Prostate gland (tissue), 2 donors: ENCODE measurements at regions not wholly inside any gene's neighbourhood (a gene's known extent, or its start where the extent isn't known, plus 50 kb on each side); places are given as distances from the start of the nearest gene placed in this dataset.
"Not testable (repeated sequence)": the region's sequence is repeated elsewhere in the genome, so short reads cannot be mapped to it uniquely, and the experiment has no call there.

Source experiments
- DNase-seq: peaks from one replicate; pipeline ENCODE4 v3.0.0-alpha.2; 2019; ENCODE audit warnings: low spot score
- H3K27ac ChIP-seq, 2 donors: fragments of 200-600 bp; sonication (generic); 2 replicates each; pipeline ENCODE4 v1.5.1; 2017 to 2019
- H3K27me3 ChIP-seq: fragments of 200-600 bp; sonication (generic); replicated peaks from 2 replicates; pipeline ENCODE4 v1.5.1; 2019; ENCODE audit not compliant: insufficient read depth
- H3K36me3 ChIP-seq, 2 donors: fragments of 200-600 bp; sonication (generic); 1 replicate in 1 of 2; 2 replicates in 1 of 2; pipeline versions ENCODE4 v1.5.1 to v1.8.1; 2017 to 2019
- H3K4me1 ChIP-seq: fragments of 200-600 bp; sonication (generic); replicated peaks from 2 replicates; pipeline ENCODE4 v1.5.1; 2019
- H3K4me3 ChIP-seq, 2 donors: fragments of 200-600 bp; sonication (generic); 2 replicates each; pipeline ENCODE4 v1.5.1; 2017 to 2019
- H3K9me3 ChIP-seq: fragments of 200-600 bp; sonication (generic); 2 replicates; pipeline ENCODE4 v1.5.1; 2017
- CTCF ChIP-seq, 4 experiments: fragments of 200-600 bp in 2 of 4; fragments of 450-650 bp in 2 of 4; sonication (generic) in 2 of 4; IDR thresholded peaks; 1 replicate in 3 of 4; 2 replicates in 1 of 4; pipeline ENCODE4 v1.5.1; 2016 to 2019; ENCODE audit warnings: antibody characterized with exemption in 4 of 4, mild to moderate bottlenecking in 2 of 4, moderate library complexity in 2 of 4
- POLR2A ChIP-seq: fragments of 450-650 bp; IDR thresholded peaks from one replicate; pipeline ENCODE4 v1.6.1; 2016; ENCODE audit warnings: antibody characterized with exemption, mild to moderate bottlenecking
- POLR2AphosphoS5 ChIP-seq: sonication (generic); formaldehyde crosslinking; IDR thresholded peaks from one replicate; pipeline ENCODE4 v1.6.1; 2017; ENCODE audit warnings: antibody characterized with exemption
- WGBS: methylation state at CpG from one replicate; pipeline ENCODE4 v1.1.5; 2018; 5-methylcytosine and 5-hydroxymethylcytosine counted together
- intact Hi-C: fragments of 100-400 bp; cut with DNase I; formaldehyde crosslinking; loops from one replicate; pipeline ENCODE4 v1.14.2; 2022

- no peaks in the 10 kb centered on the region for H3K9me3 ChIP-seq
- no peaks in the 10 kb centered on the region for H3K36me3 ChIP-seq
- no peak for TF ChIP-seq POLR2A
- intact Hi-C loops: no loop called here
- WGBS: 8% methylated on average over 27 of the region's 30 CpGs
- H3K4me1 ChIP-seq: no peaks in the 10 kb centered on the region
- no peak for DNase-seq
- peak overlapping the region; percentile 21 to 47 for H3K4me3 ChIP-seq
- H3K27me3 ChIP-seq: no peaks in the 10 kb centered on the region
- peak overlapping the region; percentile 67 to 78 for H3K27ac ChIP-seq
These were observed 71.2 kb downstream of the C9orf50 start for GRCh38 chr9:129549684-129550083.

- no peaks in the 10 kb centered on the region for H3K27me3 ChIP-seq
- intact Hi-C loops: no loop called here
- WGBS: 79% methylated on average over 7 of the region's 7 CpGs
- TF ChIP-seq POLR2AphosphoS5 (no peak), CTCF (IDR thresholded peaks at IDR 0.05) (no peak), POLR2A (no peak)
- H3K4me1 ChIP-seq: no peaks in the 10 kb centered on the region
- H3K27ac ChIP-seq: peak overlapping the region; percentile 67 to 78
- H3K4me3 ChIP-seq: no peak overlapping the region
- DNase-seq: no peak
- H3K9me3 ChIP-seq: no peaks in the 10 kb centered on the region
- no peaks in the 10 kb centered on the region for H3K36me3 ChIP-seq
These were observed 71.8 kb downstream of the C9orf50 start for GRCh38 chr9:129549139-129549538.

- no peak for TF ChIP-seq CTCF (IDR thresholded peaks at IDR 0.05)
- peak overlapping the region; percentile 67 to 78 for H3K27ac ChIP-seq
These were observed 72.2 kb downstream of the C9orf50 start for GRCh38 chr9:129548571-129549135.

DNA sequence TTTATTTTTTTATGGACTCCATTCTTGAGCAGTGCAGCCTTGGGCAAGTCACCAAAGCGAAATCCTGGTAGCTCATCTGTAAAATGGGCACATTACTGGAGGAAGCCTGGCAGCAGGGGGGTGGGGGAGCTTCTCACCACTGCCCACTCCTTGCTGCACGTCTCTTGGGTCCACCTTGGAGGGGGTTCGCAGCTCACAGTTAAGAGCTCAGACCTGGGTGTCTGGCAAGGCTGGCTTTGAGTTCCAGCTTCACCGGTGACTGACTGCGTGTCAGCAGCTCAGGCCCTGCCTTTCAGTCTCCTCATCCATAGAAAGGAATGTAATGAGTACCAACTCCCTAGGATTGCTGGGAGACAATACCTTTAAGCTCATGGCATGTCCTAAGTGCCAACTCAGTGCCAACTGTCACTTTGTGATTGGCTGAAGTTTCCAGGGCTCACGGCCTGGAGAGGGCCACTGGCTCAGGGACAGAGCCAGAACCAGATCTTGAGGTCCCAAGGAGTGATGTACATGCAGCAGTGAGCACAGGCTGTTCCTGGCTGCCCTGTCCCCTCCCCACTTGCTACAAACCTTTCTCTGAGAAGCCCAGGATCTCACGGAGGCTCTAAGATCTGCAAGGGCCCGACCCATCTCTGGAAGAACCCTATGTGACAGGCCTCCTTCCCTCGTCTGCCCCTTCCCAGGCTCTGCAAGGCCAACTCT lies 72.9 kb downstream of the C9orf50 start:
- no peak for DNase-seq
- Histone ChIP-seq H3K9me3 (no peaks in the 10 kb centered on the region), H3K36me3 (no peaks in the 10 kb centered on the region), H3K4me1 (no peaks in the 10 kb centered on the region), H3K27ac (peak overlapping the region; percentile 38 to 78), H3K27me3 (no peaks in the 10 kb centered on the region), H3K4me3 (no peak overlapping the region)
- intact Hi-C loops: no loop called here
- TF ChIP-seq POLR2A (no peak), POLR2AphosphoS5 (no peak), CTCF (IDR thresholded peaks at IDR 0.05) (no peak)
- 77% methylated on average over 9 of the region's 9 CpGs for WGBS

More at GRCh38 chr9:129548571-129549135, 72.2 kb downstream of the C9orf50 start:
- H3K4me3 ChIP-seq: no peak overlapping the region
- no peaks in the 10 kb centered on the region for H3K27me3 ChIP-seq
- no peaks in the 10 kb centered on the region for H3K9me3 ChIP-seq
- WGBS: 66% methylated on average over 11 of the region's 11 CpGs
- H3K36me3 ChIP-seq: no peaks in the 10 kb centered on the region
- no peak for DNase-seq
- H3K4me1 ChIP-seq: no peaks in the 10 kb centered on the region
- intact Hi-C loops: no loop called here

DNA sequence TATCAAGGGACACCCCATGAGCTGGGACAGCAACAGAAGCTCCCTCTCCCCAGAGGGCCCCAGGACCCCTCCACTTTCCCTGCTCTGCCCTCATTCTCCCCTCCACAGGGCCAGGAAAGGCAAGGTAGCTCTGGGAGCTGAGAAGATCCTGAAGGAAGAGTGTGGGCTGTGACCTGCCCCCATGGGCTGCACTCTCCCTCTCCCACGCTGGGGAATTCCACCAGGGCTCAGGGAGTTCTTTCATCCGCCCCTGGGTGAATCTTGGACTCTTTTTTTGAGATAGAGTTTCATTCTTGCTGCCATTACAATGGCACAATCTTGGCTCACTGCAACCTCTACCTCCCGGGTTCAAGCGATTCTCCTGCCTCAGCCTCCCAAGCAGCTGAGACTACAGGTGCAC lies 73.8 kb downstream of the C9orf50 start:
- H3K9me3 ChIP-seq: no peaks in the 10 kb centered on the region
- no peak overlapping the region for H3K27ac ChIP-seq
- H3K4me1 ChIP-seq: no peaks in the 10 kb centered on the region
- no peaks in the 10 kb centered on the region for H3K36me3 ChIP-seq
- DNase-seq: no peak
- no peaks in the 10 kb centered on the region for H3K27me3 ChIP-seq
- WGBS: 63% methylated on average over 4 of the region's 4 CpGs
- H3K4me3 ChIP-seq: no peak overlapping the region
- no peak for TF ChIP-seq POLR2AphosphoS5
- intact Hi-C loops: no loop called here

DNA sequence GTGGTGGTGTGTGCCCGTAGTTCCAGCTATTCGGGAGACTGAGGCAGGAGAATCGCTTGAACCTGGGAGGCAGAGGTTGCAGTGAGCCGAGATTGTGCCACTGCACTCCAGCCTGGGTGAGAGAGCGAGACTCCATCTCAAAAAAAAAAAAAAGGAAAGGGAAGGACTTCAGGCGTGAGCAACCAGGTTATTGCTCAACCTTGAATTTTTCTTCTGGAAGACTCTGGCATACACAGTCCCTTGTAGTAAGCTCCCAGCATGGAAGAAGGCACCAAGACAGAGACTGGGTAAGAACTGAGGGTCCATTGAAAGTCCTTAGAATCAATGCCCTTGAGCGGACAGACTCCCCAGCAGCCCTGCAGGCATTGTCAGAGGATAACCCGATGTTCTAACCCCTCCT lies 75.0 kb downstream of the C9orf50 start:
- 92% methylated on average over 8 of the region's 8 CpGs for WGBS
- H3K27ac ChIP-seq, H3K4me1 ChIP-seq, H3K27me3 ChIP-seq, H3K4me3 ChIP-seq, DNase-seq, H3K36me3 ChIP-seq, H3K9me3 ChIP-seq, intact Hi-C loops: not testable (repeated sequence)
